WTC11 (cell line): ENCODE measurements at regions not wholly inside any gene's neighbourhood (a gene's known extent, or its start where the extent isn't known, plus 50 kb on each side); places are given as distances from the start of the nearest gene placed in this dataset.

ENCODE experiments used
- ATAC-seq: fragments of 200-7000 bp; cut with Tn5 transposase; 2 replicates; pipeline ENCODE4 v1.10.0; 2021; ENCODE audit warnings: mild to moderate bottlenecking, moderate library complexity
- CTCF ChIA-PET: fragments of 300-600 bp; sonication (Branson Sonifier 250); formaldehyde crosslinking; loops from one replicate; lab custom pipeline; 2021; ENCODE audit warnings: antibody characterized with exemption; lab: Charles Lee
- POLR2A ChIA-PET: fragments of 350-600 bp; sonication (Branson Sonifier 250); formaldehyde crosslinking; loops from one replicate; lab custom pipeline; 2021; ENCODE audit warnings: antibody characterized with exemption; lab: Charles Lee
- DNase-seq: peaks from one replicate; pipeline ENCODE4 v3.0.0; 2021; ENCODE audit warnings: low spot score
- H3K27ac Mint-ChIP-seq: 2 replicates; pipeline ENCODE4 v1.8.0; 2021; ENCODE audit warnings: mixed read lengths
- H3K27me3 Mint-ChIP-seq: 2 replicates; pipeline ENCODE4 v1.8.0; 2021; ENCODE audit warnings: low read depth, mild to moderate bottlenecking, moderate library complexity, mixed read lengths
- H3K36me3 Mint-ChIP-seq: 2 replicates; pipeline ENCODE4 v1.8.0; 2021; ENCODE audit warnings: mixed read lengths
- H3K4me1 Mint-ChIP-seq: 2 replicates; pipeline ENCODE4 v1.8.0; 2022; ENCODE audit warnings: mixed read lengths
- H3K4me3 Mint-ChIP-seq: 2 replicates; pipeline ENCODE4 v1.8.0; 2021; ENCODE audit warnings: mild to moderate bottlenecking, moderate library complexity, mixed read lengths
- H3K9me3 Mint-ChIP-seq: 2 replicates; pipeline ENCODE4 v1.8.0; 2021; ENCODE audit warnings: mixed read lengths
- AR ChIP-seq: fragments of 250-450 bp; sonication (Bioruptor Pico); IDR thresholded peaks from 2 replicates; pipeline ENCODE4 v1.9.0; 2021; ENCODE audit warnings: mild to moderate bottlenecking
- ATF1 ChIP-seq: sonication (generic); formaldehyde crosslinking; IDR thresholded peaks from 2 replicates; pipeline ENCODE4 v1.8.1; 2023; ENCODE audit warnings: mild to moderate bottlenecking, moderate library complexity, missing genetic modification reagents
- CREM ChIP-seq: sonication (generic); formaldehyde crosslinking; IDR thresholded peaks from 2 replicates; pipeline ENCODE4 v1.8.1; 2022; ENCODE audit warnings: mild to moderate bottlenecking, missing genetic modification reagents, moderate library complexity
- E2F1 ChIP-seq: sonication (generic); formaldehyde crosslinking; IDR thresholded peaks from 2 replicates; pipeline ENCODE4 v1.8.0; 2022; ENCODE audit warnings: mild to moderate bottlenecking, missing genetic modification reagents
- E2F4 ChIP-seq: sonication (generic); formaldehyde crosslinking; IDR thresholded peaks from 2 replicates; pipeline ENCODE4 v1.8.1; 2022; ENCODE audit warnings: low read depth, mild to moderate bottlenecking, moderate library complexity, missing genetic modification reagents, borderline replicate concordance
- ERG ChIP-seq: fragments of 250-450 bp; sonication (Bioruptor Pico); IDR thresholded peaks from 2 replicates; pipeline ENCODE4 v1.8.0; 2021; ENCODE audit warnings: mild to moderate bottlenecking
- ETV6 ChIP-seq: sonication (generic); formaldehyde crosslinking; IDR thresholded peaks from 2 replicates; pipeline ENCODE4 v1.8.1; 2022; ENCODE audit warnings: mild to moderate bottlenecking, missing genetic modification reagents
- HMGXB4 ChIP-seq: sonication (generic); formaldehyde crosslinking; IDR thresholded peaks from 2 replicates; pipeline ENCODE4 v1.8.1; 2023; ENCODE audit warnings: mild to moderate bottlenecking, moderate library complexity, missing genetic modification reagents
- IRF2 ChIP-seq: sonication (generic); formaldehyde crosslinking; IDR thresholded peaks from 2 replicates; pipeline ENCODE4 v1.8.0; 2022; ENCODE audit warnings: low read depth, missing genetic modification reagents, borderline replicate concordance
- OVOL2 ChIP-seq: fragments of 250-450 bp; sonication (Bioruptor Pico); IDR thresholded peaks from 2 replicates; pipeline ENCODE4 v1.9.0; 2021; ENCODE audit warnings: mild to moderate bottlenecking, borderline replicate concordance
- PRDM15 ChIP-seq: sonication (generic); formaldehyde crosslinking; IDR thresholded peaks from 2 replicates; pipeline ENCODE4 v1.8.0; 2022; ENCODE audit warnings: missing genetic modification reagents
- ZBTB43 ChIP-seq: sonication (generic); formaldehyde crosslinking; IDR thresholded peaks from 2 replicates; pipeline ENCODE4 v1.8.1; 2023; ENCODE audit warnings: mild to moderate bottlenecking, missing genetic modification reagents
- ZNF232 ChIP-seq: sonication (generic); formaldehyde crosslinking; IDR thresholded peaks from 2 replicates; pipeline ENCODE4 v1.8.0; 2022; ENCODE audit warnings: mild to moderate bottlenecking, missing genetic modification reagents
- ZNF317 ChIP-seq: sonication (generic); formaldehyde crosslinking; IDR thresholded peaks from 2 replicates; pipeline ENCODE4 v1.8.1; 2023; ENCODE audit warnings: low read depth, mild to moderate bottlenecking, moderate library complexity, missing genetic modification reagents, borderline replicate concordance
- ZNF532 ChIP-seq: fragments of 250-450 bp; sonication (Bioruptor Pico); IDR thresholded peaks from 2 replicates; pipeline ENCODE4 v1.9.0; 2021; ENCODE audit warnings: mild to moderate bottlenecking, borderline replicate concordance
- ZNF671 ChIP-seq: fragments of 250-450 bp; sonication (Bioruptor Pico); IDR thresholded peaks from 2 replicates; pipeline ENCODE4 v1.8.0; 2021; ENCODE audit warnings: mild to moderate bottlenecking

- H3K9me3 Mint-ChIP-seq: peaks cover 21% of the 10 kb centered on the region
- POLR2A ChIA-PET: no interaction called here
- TF ChIP-seq ZBTB43: no peak
- no peak for TF ChIP-seq E2F4 (CRISPR knock-in tag)
- no peak for TF ChIP-seq ATF1 (CRISPR knock-in tag)
- TF ChIP-seq AR (CRISPR knock-in tag): no peak
- no peak for TF ChIP-seq ZNF317 (CRISPR knock-in tag)
- CTCF ChIA-PET: no interaction called here
- H3K36me3 Mint-ChIP-seq: peaks cover 6% of the 10 kb centered on the region; the same call in 1 of the 2 replicates
- H3K27me3 Mint-ChIP-seq: no peaks in the 10 kb centered on the region
- no peak overlapping the region for H3K4me3 Mint-ChIP-seq
- ATAC-seq (no peak), DNase-seq (no peak)
- H3K4me1 Mint-ChIP-seq: 0 out of 2 replicates have a peak, but pooled peaks cover 7% of the 10 kb centered on the region
- no peak overlapping the region for H3K27ac Mint-ChIP-seq
Observed at GRCh38 chr5:101159006-101159405, 255.9 kb upstream of the ST8SIA4 start.

- TF ChIP-seq ZNF317 (CRISPR knock-in tag) (no peak), E2F1 (CRISPR knock-in tag) (no peak), HMGXB4 (CRISPR knock-in tag) (no peak), OVOL2 (CRISPR knock-in tag) (no peak), ZNF671 (CRISPR knock-in tag) (no peak), IRF2 (CRISPR knock-in tag) (no peak), ZNF532 (no peak), ERG (CRISPR knock-in tag) (no peak), PRDM15 (CRISPR knock-in tag) (no peak), CREM (CRISPR knock-in tag) (no peak), ETV6 (CRISPR knock-in tag) (no peak), ZNF232 (no peak)
- TF ChIP-seq, all 79 proteins: peak for 0
- no peaks in the 10 kb centered on the region for H3K27me3 Mint-ChIP-seq
- CTCF ChIA-PET: no interaction called here
- H3K4me1 Mint-ChIP-seq: no peaks in the 10 kb centered on the region
- DNase-seq: no peak
- POLR2A ChIA-PET: no interaction called here
- H3K36me3 Mint-ChIP-seq: peaks cover 6% of the 10 kb centered on the region; the same call in 1 of the 2 replicates
- no peak overlapping the region for H3K4me3 Mint-ChIP-seq
- no peak overlapping the region for H3K27ac Mint-ChIP-seq
- ATAC-seq: no peak
- H3K9me3 Mint-ChIP-seq: peaks cover 12% of the 10 kb centered on the region
Observed at GRCh38 chr5:101153526-101153925, 250.4 kb upstream of the ST8SIA4 start.
